ENCODE measurements at regions not wholly inside any gene's neighbourhood (a gene's known extent, or its start where the extent isn't known, plus 50 kb on each side); places are given as distances from the start of the nearest gene placed in this dataset.
"Not testable (repeated sequence)": the region's sequence is repeated elsewhere in the genome, so short reads cannot be mapped to it uniquely, and the experiment has no call there.

DNA sequence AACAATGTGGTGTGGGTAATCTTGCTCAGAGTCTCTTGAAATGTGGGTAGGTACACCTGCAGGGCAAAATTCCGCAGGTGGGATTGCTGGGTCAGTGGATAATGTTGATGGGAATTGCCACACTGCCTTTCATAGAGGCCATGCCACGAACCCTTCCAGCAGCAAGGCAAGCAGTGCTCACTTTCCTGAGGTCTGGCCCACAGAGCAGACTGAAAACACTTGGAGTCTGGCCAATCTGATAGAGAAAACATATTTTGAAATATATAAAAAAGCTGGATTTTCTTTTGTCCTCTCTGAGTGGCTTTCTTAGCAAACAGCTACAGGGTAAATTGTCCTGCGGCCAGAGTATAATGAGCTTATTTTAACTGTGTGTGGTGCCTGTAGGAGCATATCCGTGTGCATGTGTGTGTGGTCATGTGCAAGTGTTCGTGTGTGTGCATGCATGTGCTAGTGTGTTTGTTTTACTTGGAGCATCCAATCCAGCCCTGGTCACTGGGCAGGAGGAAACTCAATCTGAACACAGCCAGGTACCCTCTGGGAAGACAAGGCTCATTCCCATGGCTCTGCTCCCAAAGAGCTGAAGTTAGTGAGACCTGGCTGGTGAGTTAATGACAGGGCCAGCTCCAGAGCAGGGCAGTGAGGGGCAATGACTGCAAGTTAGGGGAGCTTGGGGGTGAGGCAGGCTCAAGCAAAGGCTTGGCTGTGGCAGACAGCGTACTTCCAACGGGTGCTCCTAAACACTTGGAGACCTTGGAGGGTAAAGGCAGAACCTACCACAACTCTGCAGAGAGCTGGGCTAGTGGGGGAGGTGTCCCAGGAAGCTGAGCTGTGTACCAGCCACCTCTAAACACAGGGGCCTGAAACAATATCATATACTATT lies 91.3 kb downstream of the PLXNA1 start:
- DNase-seq (ENCODE audit: low read depth), result peak; percentile 39

DNA sequence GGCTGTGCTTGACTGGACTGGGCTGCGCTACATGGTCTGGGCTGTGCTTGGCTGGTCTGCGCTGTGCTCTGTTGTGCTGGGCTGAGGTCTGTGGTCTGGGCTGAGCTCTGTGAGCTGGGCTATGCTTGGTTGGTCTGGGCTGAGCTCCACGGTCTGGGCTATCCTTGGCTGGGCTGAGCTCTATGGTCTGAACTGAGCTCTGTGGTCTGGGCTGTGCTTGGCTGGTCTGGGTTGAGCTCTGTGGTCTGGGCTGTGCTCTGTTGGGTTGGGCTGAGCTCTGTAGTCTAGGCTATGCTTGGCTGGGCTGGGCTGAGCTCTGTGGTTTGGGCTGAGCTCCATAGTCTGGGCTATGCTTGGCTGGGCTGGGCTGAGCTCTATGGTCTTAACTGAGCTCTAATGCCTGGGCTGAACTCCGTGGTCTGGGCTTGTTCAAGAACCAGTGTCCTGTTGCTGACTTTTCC lies 92.0 kb downstream of the PLXNA1 start:
- DNase-seq (ENCODE audit: low read depth), result peak; percentile 58
- TF ChIP-seq CTCF (IDR thresholded peaks at IDR 0.05; ENCODE audit: low read length, missing control alignments), result no peak

More for the DNA sequence above, 91.3 kb downstream of the PLXNA1 start:
- no peak for TF ChIP-seq CTCF (IDR thresholded peaks at IDR 0.05; ENCODE audit: low read length, missing control alignments)
- H3K4me3 ChIP-seq (replicated peaks; ENCODE audit: low read depth, low read length), result no peak overlapping the region

DNA sequence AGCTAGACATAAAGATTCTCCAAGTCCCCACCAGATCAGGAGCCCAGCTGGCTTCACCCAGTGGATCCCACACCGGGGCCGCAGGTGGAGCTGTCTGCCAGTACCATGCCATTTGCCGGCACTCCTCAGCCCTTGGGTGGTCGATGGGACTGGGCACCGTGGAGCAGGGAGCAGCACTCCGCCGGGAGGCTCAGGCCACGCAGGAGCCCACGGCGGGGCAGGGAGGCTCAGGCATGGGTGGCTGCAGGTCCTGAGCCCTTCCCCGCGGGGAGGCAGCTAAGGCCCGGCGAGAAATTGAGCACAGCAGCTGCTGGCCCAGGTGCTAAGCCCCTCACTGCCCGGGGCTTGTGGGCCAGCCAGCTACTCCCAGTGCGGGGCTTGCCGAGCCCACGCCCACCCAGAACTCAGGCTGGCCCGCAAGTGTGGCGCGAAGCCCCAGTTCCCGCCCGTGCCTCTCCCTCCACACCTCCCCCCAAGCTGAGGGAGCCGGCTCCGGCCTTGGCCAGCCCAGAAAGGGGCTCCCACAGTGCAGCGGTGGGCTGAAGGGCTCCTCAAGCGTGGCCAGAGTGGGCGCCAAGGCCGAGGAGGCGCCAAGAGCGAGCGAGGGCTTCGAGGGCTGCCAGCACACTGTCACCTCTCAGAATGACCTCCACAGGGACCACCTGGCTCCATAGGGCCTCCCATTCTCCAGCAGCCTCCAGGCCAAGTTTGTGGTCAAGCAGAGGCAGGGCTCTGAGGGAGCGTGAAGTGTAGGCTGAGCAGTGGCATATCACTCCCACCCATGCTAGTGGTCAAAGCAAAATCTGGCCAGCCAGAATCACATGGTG lies 93.5 kb downstream of the PLXNA1 start:
- DNase-seq (ENCODE audit: low read depth); H3K4me3 ChIP-seq (replicated peaks; ENCODE audit: low read depth, low read length): not testable (repeated sequence)

More for the DNA sequence above, 92.0 kb downstream of the PLXNA1 start:
- H3K4me3 ChIP-seq (replicated peaks; ENCODE audit: low read depth, low read length), result no peak overlapping the region

DNA sequence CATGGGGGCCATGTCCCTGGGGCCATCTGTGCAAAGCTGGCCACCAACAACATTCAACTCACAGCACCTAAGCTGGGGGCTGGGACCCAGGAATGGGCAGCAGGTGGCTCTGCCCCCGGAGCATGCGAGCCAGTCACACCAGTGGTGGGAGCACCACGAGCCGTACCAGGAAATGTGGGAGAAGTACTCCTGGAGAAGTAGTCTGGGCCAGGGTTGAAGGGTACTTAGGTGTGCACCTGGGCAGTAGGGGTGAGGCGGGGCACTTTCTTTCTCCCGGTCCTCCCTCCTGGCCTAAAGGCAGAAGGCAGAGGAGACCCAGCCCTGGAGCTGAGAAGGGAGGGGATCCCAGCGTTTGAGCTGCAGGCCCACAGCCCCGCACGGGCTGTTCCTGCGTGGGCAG lies 94.2 kb downstream of the PLXNA1 start:
- TF ChIP-seq CTCF (IDR thresholded peaks at IDR 0.05; ENCODE audit: low read length, missing control alignments), result no peak
- no peak for DNase-seq (ENCODE audit: low read depth)
- no peak overlapping the region for H3K4me3 ChIP-seq (replicated peaks; ENCODE audit: low read depth, low read length)

DNA sequence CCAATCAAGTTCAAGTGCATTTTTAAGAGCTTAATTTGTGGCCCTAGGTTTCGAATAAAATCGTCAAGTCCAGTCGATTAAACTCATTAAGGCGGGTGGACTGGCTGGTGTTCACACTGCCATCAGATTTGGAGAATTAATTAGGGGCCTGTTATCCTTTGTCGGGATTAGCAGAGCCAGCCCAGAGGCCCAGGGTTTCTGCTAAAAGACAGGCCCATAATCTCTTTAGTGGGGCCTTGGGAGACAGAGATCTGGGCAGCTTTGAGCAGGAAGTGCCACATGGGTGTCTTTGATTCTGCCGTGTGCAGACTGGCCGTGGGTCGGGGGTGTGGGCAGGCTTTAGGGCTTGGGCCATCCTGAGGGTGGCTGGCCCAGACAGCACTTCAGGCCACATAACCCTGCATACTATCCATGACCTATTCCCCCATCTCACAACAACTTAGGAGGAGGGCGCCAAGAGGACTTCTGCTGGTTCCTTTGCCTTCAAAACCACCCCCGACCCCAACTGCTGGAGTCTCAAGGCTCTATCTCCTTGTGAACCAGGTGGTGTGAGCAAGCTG lies 94.7 kb downstream of the PLXNA1 start:
- no peak for TF ChIP-seq CTCF (IDR thresholded peaks at IDR 0.05; ENCODE audit: low read length, missing control alignments)
- DNase-seq (ENCODE audit: low read depth), result no peak
- no peak overlapping the region for H3K4me3 ChIP-seq (replicated peaks; ENCODE audit: low read depth, low read length)

GRCh38 chr3:127078626-127079025 lies 95.7 kb downstream of the PLXNA1 start:
- no peak overlapping the region for H3K4me3 ChIP-seq (replicated peaks; ENCODE audit: low read depth, low read length)
- no peak for TF ChIP-seq CTCF (IDR thresholded peaks at IDR 0.05; ENCODE audit: low read length, missing control alignments)
- no peak for DNase-seq (ENCODE audit: low read depth)

GRCh38 chr3:127079211-127079610 lies 96.3 kb downstream of the PLXNA1 start:
- DNase-seq (ENCODE audit: low read depth), result no peak
- no peak for TF ChIP-seq CTCF (IDR thresholded peaks at IDR 0.05; ENCODE audit: low read length, missing control alignments)
- H3K4me3 ChIP-seq (replicated peaks; ENCODE audit: low read depth, low read length), result no peak overlapping the region

Data from fibroblast of pulmonary artery (primary cell).